RWPE1 (cell line): ENCODE measurements at regions not wholly inside any gene's neighbourhood (a gene's known extent, or its start where the extent isn't known, plus 50 kb on each side); places are given as distances from the start of the nearest gene placed in this dataset.

ENCODE experiments used
- CTCF ChIA-PET: fragments of 350-600 bp; sonication (Branson Sonifier 250); formaldehyde crosslinking; extraction: SDS; loops from one replicate; lab custom pipeline; 2021; lab: Yijun Ruan, JAX
- POLR2A ChIA-PET: fragments of 400-600 bp; formaldehyde crosslinking; extraction: SDS; loops from one replicate; lab custom pipeline; 2020; ENCODE audit warnings: antibody characterized with exemption; ENCODE audit not compliant: low non-redundant PET; lab: Yijun Ruan, JAX
- DNase-seq: peaks from one replicate; pipeline ENCODE4 v3.0.0; 2012; ENCODE audit warnings: low spot score
- H3K27ac ChIP-seq: fragments of 450-650 bp; 2 replicates; pipeline ENCODE4 v1.5.1; 2017
- TF ChIP-seq, protein P1 (sequence below): fragments of 450-650 bp; conservative IDR thresholded peaks from 2 replicates; pipeline ENCODE4 v1.5.1; 2017; ENCODE audit warnings: low read depth, mild to moderate bottlenecking

DNA sequence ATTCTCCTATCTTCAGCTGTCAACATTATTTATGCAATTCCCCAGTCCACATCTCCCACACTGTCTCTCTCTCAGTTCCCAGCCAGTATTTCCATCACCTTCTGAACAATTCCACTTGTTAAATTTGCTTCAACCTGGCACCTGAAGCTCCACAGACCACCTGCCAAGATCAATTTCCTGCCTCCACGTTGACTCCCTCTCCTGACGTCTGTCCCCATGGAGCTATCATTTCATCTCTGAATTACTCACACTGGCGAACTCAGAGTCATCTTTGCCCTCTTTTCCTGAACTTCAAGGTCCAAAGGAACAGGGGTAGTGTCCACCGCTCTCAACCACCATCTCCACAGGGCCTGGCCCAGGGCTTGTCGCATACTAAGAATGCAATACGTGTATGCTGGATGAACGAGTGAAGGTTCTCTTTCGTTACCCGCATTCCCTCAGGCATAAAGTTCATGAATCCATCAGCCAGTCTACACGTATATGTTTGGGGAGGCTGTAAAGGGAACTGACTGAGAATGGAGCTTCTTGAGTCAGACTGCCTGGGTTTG is 183.3 kb downstream of the JCAD start:
- ChIA-PET POLR2A (no interaction called here), CTCF (no interaction called here)
- no peak for DNase-seq
- H3K27ac ChIP-seq = no peak overlapping the region
- TF ChIP-seq, protein P1, sequence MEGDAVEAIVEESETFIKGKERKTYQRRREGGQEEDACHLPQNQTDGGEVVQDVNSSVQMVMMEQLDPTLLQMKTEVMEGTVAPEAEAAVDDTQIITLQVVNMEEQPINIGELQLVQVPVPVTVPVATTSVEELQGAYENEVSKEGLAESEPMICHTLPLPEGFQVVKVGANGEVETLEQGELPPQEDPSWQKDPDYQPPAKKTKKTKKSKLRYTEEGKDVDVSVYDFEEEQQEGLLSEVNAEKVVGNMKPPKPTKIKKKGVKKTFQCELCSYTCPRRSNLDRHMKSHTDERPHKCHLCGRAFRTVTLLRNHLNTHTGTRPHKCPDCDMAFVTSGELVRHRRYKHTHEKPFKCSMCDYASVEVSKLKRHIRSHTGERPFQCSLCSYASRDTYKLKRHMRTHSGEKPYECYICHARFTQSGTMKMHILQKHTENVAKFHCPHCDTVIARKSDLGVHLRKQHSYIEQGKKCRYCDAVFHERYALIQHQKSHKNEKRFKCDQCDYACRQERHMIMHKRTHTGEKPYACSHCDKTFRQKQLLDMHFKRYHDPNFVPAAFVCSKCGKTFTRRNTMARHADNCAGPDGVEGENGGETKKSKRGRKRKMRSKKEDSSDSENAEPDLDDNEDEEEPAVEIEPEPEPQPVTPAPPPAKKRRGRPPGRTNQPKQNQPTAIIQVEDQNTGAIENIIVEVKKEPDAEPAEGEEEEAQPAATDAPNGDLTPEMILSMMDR = no peak

DNA sequence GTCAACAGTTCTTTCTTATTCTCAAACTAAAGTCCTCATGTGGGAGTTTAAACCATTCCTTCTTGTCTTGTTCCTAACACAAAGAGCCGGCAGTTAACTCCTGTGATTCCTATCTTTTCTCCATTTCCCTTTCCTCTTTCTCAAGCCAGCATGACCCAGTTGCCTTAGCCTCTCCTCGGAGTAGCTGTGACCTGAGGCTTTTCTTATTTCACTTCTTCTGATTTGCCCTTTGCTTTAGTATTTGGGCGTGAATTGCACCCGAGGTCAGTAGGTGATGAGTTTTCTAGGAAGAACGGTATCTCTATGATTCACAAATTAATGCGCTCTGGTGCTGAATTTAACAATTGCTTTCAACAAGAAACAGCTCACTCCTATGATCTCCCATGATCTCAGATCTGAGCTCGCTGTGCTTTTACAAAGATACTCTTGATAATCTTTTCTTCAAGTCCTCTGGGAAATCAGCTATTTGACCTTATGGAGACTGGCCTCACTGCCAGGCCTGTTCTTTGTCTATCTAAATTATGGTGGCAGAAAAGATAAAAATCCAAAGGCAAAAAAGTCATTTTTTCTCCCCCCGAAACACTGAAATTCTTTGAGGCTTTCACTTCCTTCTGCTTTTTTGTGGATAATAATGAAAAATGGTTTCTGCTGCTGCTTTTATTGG is 184.6 kb downstream of the JCAD start:
- ChIA-PET POLR2A (no interaction called here), CTCF (interaction anchor here (0.5 kb wide), 1 partner anchor 131 kb away, joined by 4 read pairs; no protein-coding TSS in a partner anchor)
- no peak overlapping the region for H3K27ac ChIP-seq
- DNase-seq = no peak
- TF ChIP-seq, protein P1 = no peak

DNA sequence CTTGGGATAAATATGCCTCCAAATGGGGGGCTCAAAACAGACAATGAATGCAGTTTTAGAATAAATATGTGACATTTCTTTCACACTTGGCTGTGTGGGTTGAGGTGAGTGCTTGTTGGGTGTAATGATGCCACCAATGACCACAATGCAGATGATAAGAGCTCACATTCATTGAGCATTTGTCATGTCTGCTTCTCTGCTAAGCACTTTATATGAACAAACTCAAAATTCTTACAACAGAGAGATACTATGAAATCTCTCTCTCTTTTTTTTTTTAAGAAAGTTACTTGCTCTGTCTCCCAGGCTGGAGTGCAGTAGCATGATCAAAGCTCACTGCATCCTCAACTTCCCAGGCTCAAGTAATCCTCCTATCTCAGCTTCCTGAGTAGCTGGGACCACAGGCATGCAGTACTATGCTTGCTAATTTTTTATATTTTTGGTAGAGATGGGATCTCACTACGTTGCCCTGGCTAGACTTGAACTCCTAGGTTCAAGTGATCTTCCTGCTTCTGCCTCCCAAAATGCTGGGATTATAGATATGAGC is 185.4 kb downstream of the JCAD start:
- TF ChIP-seq, protein P1 = no peak
- DNase-seq = no peak
- CTCF ChIA-PET = no interaction called here
- POLR2A ChIA-PET = no interaction called here
- H3K27ac ChIP-seq = no peak overlapping the region

DNA sequence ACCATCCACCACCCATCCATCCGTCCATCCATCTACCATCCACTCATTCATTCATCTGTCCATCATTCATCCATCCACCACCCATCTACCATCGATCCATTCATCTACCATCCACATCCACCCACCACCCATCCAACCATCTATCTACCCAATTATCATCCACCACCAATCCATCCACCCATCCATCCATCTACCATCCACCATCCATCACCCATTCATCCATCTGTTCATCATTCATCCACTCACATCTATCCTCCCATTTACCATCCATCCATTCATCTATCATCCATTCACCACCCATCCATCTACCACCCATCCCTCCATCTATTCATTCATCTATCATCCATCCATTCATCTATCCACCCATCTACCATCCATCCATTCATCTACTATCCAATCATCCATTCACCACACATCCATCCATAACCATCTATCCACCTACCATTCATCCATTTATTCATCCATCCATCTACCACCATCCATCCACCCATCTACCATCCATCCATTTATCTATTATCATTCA is 188.8 kb downstream of the JCAD start:
- TF ChIP-seq, protein P1 = no peak
- no peak overlapping the region for H3K27ac ChIP-seq
- CTCF ChIA-PET = no interaction called here
- POLR2A ChIA-PET = no interaction called here
- no peak for DNase-seq

DNA sequence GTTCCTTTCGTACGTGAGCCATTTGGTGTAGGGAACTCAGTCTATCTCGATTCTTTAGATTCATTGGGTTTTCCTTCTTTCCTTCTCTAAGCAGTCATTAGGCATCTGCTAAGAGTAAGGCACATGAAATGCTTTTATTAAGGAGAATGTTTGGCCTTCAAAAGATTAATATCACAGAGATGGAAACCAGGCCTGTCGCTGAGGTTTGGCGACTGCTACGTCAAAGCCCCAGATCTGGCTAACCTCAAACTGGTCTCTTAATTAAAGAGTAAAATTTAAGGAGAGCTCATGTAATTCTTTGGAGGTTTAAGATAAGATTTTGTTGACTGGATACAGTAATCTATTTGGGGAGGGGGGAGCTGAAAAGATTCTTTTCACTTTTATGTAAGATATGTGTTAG is 189.8 kb downstream of the JCAD start:
- ChIA-PET POLR2A (no interaction called here), CTCF (no interaction called here)

DNA sequence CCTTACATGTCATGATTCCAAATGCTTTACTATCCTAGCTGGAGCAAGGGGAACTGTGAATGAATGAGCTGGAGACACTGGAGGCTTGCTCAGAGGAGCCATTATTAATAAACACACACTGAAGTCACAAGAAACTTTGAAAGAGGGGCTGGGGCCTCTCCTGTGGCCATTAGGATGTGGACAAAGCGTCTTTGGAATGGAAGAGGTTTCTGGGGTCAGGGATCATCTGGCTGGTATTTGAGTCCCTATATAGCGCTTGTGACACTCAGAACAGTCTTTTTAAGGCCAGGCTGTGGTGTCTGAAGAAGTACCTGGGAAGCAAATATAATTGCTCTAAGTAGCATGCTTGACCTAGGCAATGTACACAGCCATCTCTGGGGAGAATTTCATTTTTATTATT is 193.0 kb downstream of the JCAD start:
- ChIA-PET CTCF (no interaction called here), POLR2A (no interaction called here)
- DNase-seq = no peak
- H3K27ac ChIP-seq = no peak overlapping the region
- TF ChIP-seq, protein P1 = no peak

More for the DNA sequence above, 189.8 kb downstream of the JCAD start:
- H3K27ac ChIP-seq = no peak overlapping the region
- DNase-seq = no peak
- TF ChIP-seq, protein P1 = no peak
